Skeletal muscle satellite cell (primary cell): ENCODE measurements at regions not wholly inside any gene's neighbourhood (a gene's known extent, or its start where the extent isn't known, plus 50 kb on each side); places are given as distances from the start of the nearest gene placed in this dataset.

Experiments used
- H3K27me3 ChIP-seq: 2 replicates; pipeline ENCODE4 v1.7.0; 2013; ENCODE audit warnings: low read length; ENCODE audit not compliant: control insufficient read depth, insufficient read depth
- H3K36me3 ChIP-seq: 2 replicates; pipeline ENCODE4 v1.7.0; 2013; ENCODE audit warnings: mild to moderate bottlenecking, control low read depth, low read length; ENCODE audit not compliant: insufficient read depth
- H3K4me1 ChIP-seq: 2 replicates; pipeline ENCODE4 v1.7.0; 2013; ENCODE audit warnings: low read length; ENCODE audit not compliant: control insufficient read depth, insufficient read depth
- H3K4me2 ChIP-seq: 2 replicates; pipeline ENCODE4 v1.7.0; 2013; ENCODE audit warnings: mild to moderate bottlenecking, low read length
- H3K4me3 ChIP-seq: 2 replicates; pipeline ENCODE4 v1.7.0; 2013; ENCODE audit warnings: low read length
- H3K9ac ChIP-seq: 2 replicates; pipeline ENCODE4 v1.7.0; 2013; ENCODE audit warnings: mild to moderate bottlenecking, low read depth, low read length, moderate library complexity
- H3K9me3 ChIP-seq: replicated peaks from 2 replicates; pipeline ENCODE4 v1.7.0; 2013; ENCODE audit warnings: mild to moderate bottlenecking, control low read depth, low read length

DNA sequence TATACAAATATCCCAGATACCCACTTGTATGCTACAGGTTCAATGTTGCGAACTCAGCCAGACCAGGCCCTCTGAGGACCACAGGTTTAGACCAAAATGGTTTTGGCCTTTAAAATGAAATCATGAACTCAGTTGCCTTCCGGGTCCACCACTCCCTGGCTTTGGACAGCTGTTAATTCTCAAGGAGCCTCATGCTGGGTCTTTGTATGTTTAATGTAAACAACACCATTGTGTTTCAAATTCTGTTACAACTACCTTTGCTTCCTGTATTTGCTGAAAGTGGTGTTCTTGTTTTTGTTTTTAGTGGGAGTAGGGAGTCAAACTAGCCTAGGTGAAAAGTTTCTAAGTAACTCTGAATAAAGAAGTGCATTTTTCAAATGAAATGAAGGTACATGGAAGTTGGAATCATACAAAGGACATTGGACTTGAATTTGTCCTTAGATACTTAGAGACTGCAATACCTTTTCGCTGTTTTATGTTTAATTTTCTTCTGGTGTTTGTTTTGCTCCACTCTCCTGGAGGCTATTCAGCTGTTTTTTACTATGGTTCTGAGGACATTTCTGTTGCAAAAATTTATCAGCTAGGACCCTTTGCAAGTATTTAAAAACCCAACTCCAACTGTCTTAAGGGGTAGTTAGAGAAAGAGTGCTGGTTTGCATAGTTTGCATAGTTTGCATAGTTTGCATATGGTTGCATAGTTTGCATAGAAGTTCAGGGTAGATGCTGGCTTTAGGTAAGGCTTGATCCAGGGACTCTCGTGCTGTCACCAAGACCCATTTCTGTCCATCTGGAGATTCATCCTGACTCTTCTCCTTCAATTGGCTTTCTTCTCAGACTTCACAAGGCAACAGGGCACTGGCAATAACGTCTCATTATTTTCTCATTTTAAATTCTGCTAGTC is 70.1 kb downstream of the MID1IP1 start:
- Histone ChIP-seq H3K4me1 (peaks cover 22% of the 10 kb centered on the region), H3K27me3 (no peaks in the 10 kb centered on the region), H3K9me3 (no peaks in the 10 kb centered on the region), H3K4me3 (no peak overlapping the region), H3K9ac (no peak overlapping the region), H3K36me3 (no peaks in the 10 kb centered on the region), H3K4me2 (no peak overlapping the region)

DNA sequence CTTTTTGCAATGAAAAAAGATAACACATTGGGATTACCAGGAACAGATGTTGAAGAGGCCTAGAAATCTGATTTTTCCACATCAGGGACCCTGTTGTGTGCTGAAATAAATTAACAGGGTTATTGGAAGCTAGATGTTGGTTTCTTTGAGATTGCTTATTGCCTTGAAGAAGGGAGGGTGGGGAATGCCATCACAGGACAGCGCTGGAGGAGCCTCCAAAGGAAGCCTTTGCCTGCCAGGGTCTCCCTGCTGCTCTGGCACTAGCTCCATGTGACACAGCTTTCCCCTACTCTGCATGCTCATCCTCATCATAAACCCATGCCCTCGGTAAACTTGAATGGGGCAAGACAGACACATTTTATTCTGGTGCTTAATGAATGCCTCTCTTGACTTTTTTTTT is 76.1 kb downstream of the MID1IP1 start:
- Histone ChIP-seq H3K4me1 (peaks cover 12% of the 10 kb centered on the region), H3K27me3 (no peaks in the 10 kb centered on the region), H3K9me3 (no peaks in the 10 kb centered on the region), H3K9ac (no peak overlapping the region), H3K4me3 (no peak overlapping the region), H3K36me3 (no peaks in the 10 kb centered on the region), H3K4me2 (no peak overlapping the region)

DNA sequence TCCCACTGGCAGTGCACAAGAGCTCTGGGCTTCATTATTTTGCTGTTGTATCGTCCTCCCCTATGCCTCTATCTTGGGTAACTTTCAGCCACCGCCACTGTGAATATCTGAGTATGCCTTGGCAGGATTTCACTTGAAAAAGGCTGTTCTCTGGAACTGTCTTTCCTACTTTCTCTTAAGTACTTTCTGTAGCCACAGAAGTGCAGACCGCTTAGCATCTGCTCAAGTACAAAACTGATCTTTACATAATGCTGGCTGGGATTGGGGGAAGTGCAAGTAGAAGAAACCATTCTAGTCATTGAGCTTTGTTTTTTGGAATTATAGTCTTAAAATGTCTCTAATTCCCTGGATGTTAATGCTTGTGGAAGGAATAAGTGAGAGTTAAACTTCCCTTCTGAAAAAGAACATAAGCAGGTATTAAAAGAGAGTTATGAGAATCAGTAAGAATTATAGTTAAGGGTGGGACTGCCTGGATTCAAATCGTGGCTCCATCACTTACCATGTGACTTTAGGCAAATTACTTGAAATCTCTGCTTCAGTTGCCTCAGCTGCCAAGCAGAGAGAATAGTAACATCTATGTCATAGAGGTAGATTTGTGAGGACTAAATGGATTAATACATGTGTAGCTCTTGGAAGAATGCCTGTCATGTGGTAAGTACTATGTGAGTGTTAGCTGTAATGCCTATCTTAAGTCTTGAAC is 77.5 kb downstream of the MID1IP1 start:
- Histone ChIP-seq H3K4me1 (peaks cover 19% of the 10 kb centered on the region), H3K9ac (no peak overlapping the region), H3K36me3 (no peaks in the 10 kb centered on the region), H3K4me2 (no peak overlapping the region), H3K9me3 (no peaks in the 10 kb centered on the region), H3K4me3 (no peak overlapping the region), H3K27me3 (no peaks in the 10 kb centered on the region)

DNA sequence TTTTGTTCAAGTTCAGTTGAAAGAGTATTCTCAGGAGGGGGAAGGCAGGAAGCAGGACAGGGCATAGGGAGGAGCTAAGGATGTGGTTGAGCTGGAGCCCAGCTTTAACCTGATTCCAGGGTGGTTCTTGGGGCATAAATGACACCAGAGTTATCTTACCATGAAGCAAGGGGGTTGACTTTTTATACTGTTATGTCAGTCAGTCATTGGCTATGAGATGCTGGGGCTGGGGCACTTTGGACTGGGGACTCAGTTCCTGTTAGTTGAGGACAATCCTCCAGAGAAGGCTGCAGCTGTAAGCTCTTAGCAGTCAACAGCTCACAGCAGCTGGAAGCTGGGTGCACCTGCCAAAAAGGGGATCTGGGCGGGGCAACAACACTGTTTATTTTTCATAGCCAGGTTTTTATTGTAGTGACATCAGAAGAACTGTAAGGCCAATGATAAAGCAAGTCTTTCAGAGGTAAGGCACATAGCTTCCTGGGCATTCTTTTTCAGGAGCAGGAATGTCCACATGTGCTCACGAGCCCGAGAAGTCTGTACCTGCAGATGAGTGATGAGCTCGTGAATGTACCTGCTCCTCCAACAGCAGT is 78.5 kb downstream of the MID1IP1 start:
- Histone ChIP-seq H3K4me2 (peak overlapping the region; percentile 12), H3K27me3 (no peaks in the 10 kb centered on the region)

DNA sequence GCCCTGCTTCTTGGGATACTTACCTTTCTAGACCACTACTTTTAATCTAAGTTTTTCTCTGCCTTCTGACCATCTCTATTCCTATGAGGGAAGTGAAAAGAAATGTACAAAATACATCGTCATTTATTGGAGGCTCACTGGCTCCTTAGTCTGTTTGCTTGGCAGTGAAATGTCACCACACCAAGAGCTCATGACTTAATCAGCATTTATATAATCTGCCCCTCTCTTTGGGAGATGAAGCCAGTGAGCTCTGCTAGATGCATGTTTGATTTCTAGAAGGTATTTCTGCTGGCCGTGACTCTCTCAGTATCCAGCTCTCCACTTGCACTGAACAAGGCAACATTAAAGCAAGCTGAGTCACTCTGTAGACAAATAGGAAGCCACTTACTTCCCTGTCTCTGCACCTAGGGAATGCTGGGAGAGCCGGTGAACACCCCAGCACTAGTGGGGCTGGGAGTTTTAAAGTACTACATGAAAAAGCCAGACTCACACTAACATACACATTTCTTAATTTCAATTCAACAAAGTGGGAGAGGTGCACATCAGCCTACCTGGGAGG is 79.1 kb downstream of the MID1IP1 start:
- Histone ChIP-seq H3K9ac (no peak overlapping the region), H3K9me3 (no peaks in the 10 kb centered on the region), H3K36me3 (no peaks in the 10 kb centered on the region), H3K4me1 (peaks cover 19% of the 10 kb centered on the region), H3K27me3 (no peaks in the 10 kb centered on the region), H3K4me3 (no peak overlapping the region), H3K4me2 (peak overlapping the region; percentile 12)

More for the DNA sequence above, 78.5 kb downstream of the MID1IP1 start:
- H3K4me3 ChIP-seq, result no peak overlapping the region
- no peaks in the 10 kb centered on the region for H3K36me3 ChIP-seq
- H3K9me3 ChIP-seq, result no peaks in the 10 kb centered on the region
- H3K9ac ChIP-seq, result no peak overlapping the region
- H3K4me1 ChIP-seq, result peaks cover 19% of the 10 kb centered on the region

- Histone ChIP-seq H3K4me1 (peaks cover 19% of the 10 kb centered on the region), H3K4me3 (no peak overlapping the region), H3K9ac (no peak overlapping the region), H3K27me3 (no peaks in the 10 kb centered on the region), H3K9me3 (no peaks in the 10 kb centered on the region), H3K36me3 (no peaks in the 10 kb centered on the region), H3K4me2 (no peak overlapping the region)
Observed at GRCh38 chrX:38881066-38881465, 79.8 kb downstream of the MID1IP1 start.

- Histone ChIP-seq H3K36me3 (no peaks in the 10 kb centered on the region), H3K9ac (no peak overlapping the region), H3K4me1 (peaks cover 19% of the 10 kb centered on the region), H3K27me3 (no peaks in the 10 kb centered on the region), H3K9me3 (no peaks in the 10 kb centered on the region), H3K4me3 (no peak overlapping the region), H3K4me2 (no peak overlapping the region)
Observed at GRCh38 chrX:38881727-38882126, 80.5 kb downstream of the MID1IP1 start.

DNA sequence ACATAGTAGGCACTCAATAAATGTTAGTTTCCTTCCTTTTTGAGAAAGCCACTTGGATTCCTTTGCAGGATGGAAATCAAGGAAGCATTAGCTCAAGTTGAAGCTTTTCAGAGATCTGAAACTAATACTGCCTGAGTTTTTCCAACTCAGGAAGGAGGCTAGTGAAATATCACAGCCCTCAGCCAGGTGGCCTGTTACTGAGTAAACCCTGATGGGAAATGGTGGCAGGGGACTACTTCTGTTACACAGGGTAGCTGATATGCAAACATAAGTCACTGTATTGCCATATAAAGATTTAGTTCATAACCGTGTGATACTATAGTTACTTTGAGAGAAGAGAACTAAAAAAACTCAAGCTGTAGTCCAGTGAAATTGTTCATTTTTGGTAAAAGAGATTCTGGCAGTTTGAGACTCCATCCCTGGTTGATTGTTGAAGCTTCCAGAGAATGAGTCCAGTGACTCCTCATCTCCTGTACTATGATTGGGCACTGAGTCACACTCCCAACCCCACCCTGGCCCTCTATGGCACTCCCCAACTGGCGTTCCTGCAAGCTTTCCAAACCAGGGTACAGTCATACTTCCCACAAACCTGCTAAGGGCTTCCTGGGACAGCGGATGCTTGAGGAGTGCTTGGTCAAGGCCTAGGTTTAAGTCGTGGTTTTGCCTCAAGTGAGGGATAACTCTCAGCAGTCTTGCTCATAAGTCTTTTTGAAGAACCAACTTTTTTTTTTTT is 81.8 kb downstream of the MID1IP1 start:
- Histone ChIP-seq H3K4me3 (no peak overlapping the region), H3K27me3 (no peaks in the 10 kb centered on the region), H3K4me1 (peaks cover 19% of the 10 kb centered on the region), H3K36me3 (no peaks in the 10 kb centered on the region), H3K9me3 (no peaks in the 10 kb centered on the region), H3K4me2 (peak overlapping the region; percentile 29), H3K9ac (peak overlapping the region; percentile 49)

DNA sequence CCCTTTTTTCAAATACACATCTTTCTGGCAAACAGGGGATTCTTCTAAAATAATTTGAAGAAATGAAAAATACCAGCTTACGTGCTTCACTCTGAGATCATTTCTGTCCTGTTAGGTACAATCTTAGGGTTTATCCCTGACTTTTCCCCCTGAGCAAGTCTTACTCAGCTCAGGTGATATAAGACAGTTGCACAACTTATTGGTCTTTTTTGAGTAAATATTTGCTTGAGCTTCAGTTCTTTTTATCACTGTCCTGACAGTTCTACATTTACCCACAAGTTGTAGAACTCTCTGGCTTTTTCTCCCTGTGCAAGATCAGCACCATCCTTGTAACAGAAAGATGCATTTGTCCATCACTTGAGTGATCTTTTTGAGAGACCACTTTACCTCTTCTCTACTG is 84.9 kb downstream of the MID1IP1 start:
- Histone ChIP-seq H3K4me1 (peaks cover 7% of the 10 kb centered on the region), H3K4me3 (no peak overlapping the region), H3K9ac (no peak overlapping the region), H3K4me2 (no peak overlapping the region), H3K9me3 (no peaks in the 10 kb centered on the region), H3K27me3 (no peaks in the 10 kb centered on the region), H3K36me3 (no peaks in the 10 kb centered on the region)

- Histone ChIP-seq H3K4me2 (no peak overlapping the region), H3K36me3 (no peaks in the 10 kb centered on the region)
Observed at GRCh38 chrX:38887222-38887621, 86.0 kb downstream of the MID1IP1 start.

GRCh38 chrX:38890326-38890725 is 89.1 kb downstream of the MID1IP1 start:
- H3K4me3 ChIP-seq, result no peak overlapping the region
- H3K9ac ChIP-seq, result no peak overlapping the region
- no peaks in the 10 kb centered on the region for H3K27me3 ChIP-seq
- peaks cover 13% of the 10 kb centered on the region for H3K4me1 ChIP-seq
- H3K36me3 ChIP-seq, result no peaks in the 10 kb centered on the region
- no peak overlapping the region for H3K4me2 ChIP-seq
- H3K9me3 ChIP-seq, result no peaks in the 10 kb centered on the region

More at GRCh38 chrX:38887222-38887621, 86.0 kb downstream of the MID1IP1 start:
- peaks cover 14% of the 10 kb centered on the region for H3K4me1 ChIP-seq
- no peak overlapping the region for H3K4me3 ChIP-seq
- no peak overlapping the region for H3K9ac ChIP-seq
- H3K9me3 ChIP-seq, result no peaks in the 10 kb centered on the region
- no peaks in the 10 kb centered on the region for H3K27me3 ChIP-seq
